CD4-positive, CD25-positive, alpha-beta regulatory T cell (primary cell): ENCODE measurements at regions not wholly inside any gene's neighbourhood (a gene's known extent, or its start where the extent isn't known, plus 50 kb on each side); places are given as distances from the start of the nearest gene placed in this dataset.
"Not testable (repeated sequence)": the region's sequence is repeated elsewhere in the genome, so short reads cannot be mapped to it uniquely, and the experiment has no call there.

Experiments used
- ATAC-seq, 2 donors: fragments of 150-1000 bp; cut with Tn5 transposase; one replicate each; pipeline ENCODE4 v1.10.0; 2021; ENCODE audit warnings: low read depth in 2 of 2, moderate number of reproducible peaks in 2 of 2, moderate library complexity in 1 of 2
- DNase-seq, 3 donors: peaks; one replicate each; pipeline versions ENCODE4 v3.0.0 to v3.0.0-alpha.2; 2012 to 2022; ENCODE audit warnings: mixed read lengths in 1 of 3
- H3K27ac ChIP-seq: one replicate; pipeline ENCODE4 v1.7.0; 2013; ENCODE audit warnings: mild to moderate bottlenecking, low read length; ENCODE audit not compliant: insufficient read depth, poor library complexity, severe bottlenecking
- H3K27me3 ChIP-seq: one replicate; pipeline ENCODE4 v1.7.0; 2013; ENCODE audit warnings: low read length; ENCODE audit not compliant: control insufficient read depth, insufficient read depth
- H3K36me3 ChIP-seq: one replicate; pipeline ENCODE4 v1.7.0; 2013; ENCODE audit warnings: mild to moderate bottlenecking, low read length, moderate library complexity; ENCODE audit not compliant: control insufficient read depth, insufficient read depth
- H3K4me1 ChIP-seq: 2 replicates; pipeline ENCODE4 v1.7.0; 2013; ENCODE audit warnings: mild to moderate bottlenecking, low read length; ENCODE audit not compliant: insufficient read depth, control insufficient read depth, poor library complexity, severe bottlenecking
- H3K4me3 ChIP-seq: one replicate; pipeline ENCODE4 v1.7.0; 2013; ENCODE audit warnings: low read depth, mild to moderate bottlenecking, low read length, moderate library complexity
- H3K9me3 ChIP-seq, 2 experiments: 1 replicate in 1 of 2; 2 replicates in 1 of 2; pipeline ENCODE4 v1.7.0; 2013; ENCODE audit warnings: low read length in 2 of 2, mild to moderate bottlenecking in 1 of 2, moderate library complexity in 1 of 2; ENCODE audit not compliant: control insufficient read depth in 2 of 2
- H3K27ac Mint-ChIP-seq, 3 donors: one replicate each; pipeline ENCODE4 v1.8.0; 2020 to 2022; ENCODE audit warnings: mild to moderate bottlenecking in 3 of 3, mixed read lengths in 3 of 3, moderate library complexity in 2 of 3
- H3K27me3 Mint-ChIP-seq: one replicate; pipeline ENCODE4 v1.8.0; 2022; ENCODE audit warnings: mild to moderate bottlenecking, mixed read lengths
- H3K36me3 Mint-ChIP-seq: one replicate; pipeline ENCODE4 v1.8.0; 2020; ENCODE audit warnings: mixed read lengths
- H3K4me1 Mint-ChIP-seq, 4 donors: one replicate each; pipeline ENCODE4 v1.8.0; 2020 to 2022; ENCODE audit warnings: mixed read lengths in 4 of 4, mild to moderate bottlenecking in 1 of 4
- H3K4me3 Mint-ChIP-seq, 4 donors: one replicate each; pipeline ENCODE4 v1.8.0; 2020 to 2022; ENCODE audit warnings: mild to moderate bottlenecking in 4 of 4, mixed read lengths in 4 of 4, moderate library complexity in 3 of 4
- H3K9me3 Mint-ChIP-seq, 7 donors: one replicate each; pipeline ENCODE4 v1.8.0; 2020 to 2022; ENCODE audit warnings: mixed read lengths in 7 of 7, mild to moderate bottlenecking in 3 of 7, moderate library complexity in 2 of 7

DNA sequence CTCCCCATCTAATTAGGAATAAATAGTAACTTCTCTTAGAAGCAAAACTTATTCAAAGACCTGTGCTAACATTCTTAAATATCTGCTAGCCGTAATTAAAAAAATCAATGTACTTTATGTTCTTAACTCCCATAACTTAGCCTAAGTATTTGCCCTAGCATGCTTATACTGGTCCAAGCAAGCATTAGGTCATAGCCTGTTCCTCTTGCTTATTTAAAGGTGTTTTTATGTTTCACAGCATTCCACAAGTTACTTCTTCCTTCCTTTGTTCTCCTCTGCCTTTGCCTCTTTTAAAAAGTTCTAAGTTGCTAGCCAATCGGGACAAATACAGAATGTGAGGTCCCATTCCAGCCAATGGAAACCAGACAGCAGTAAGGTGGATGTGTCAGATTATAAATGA is 395.4 kb upstream of the NR3C2 start:
- not testable (repeated sequence) for H3K27ac ChIP-seq, H3K4me3 Mint-ChIP-seq, H3K4me3 ChIP-seq, H3K4me1 ChIP-seq, H3K9me3 ChIP-seq, DNase-seq, H3K36me3 Mint-ChIP-seq, H3K27me3 ChIP-seq, H3K27me3 Mint-ChIP-seq, H3K9me3 Mint-ChIP-seq, H3K27ac Mint-ChIP-seq, H3K36me3 ChIP-seq, H3K4me1 Mint-ChIP-seq, ATAC-seq

DNA sequence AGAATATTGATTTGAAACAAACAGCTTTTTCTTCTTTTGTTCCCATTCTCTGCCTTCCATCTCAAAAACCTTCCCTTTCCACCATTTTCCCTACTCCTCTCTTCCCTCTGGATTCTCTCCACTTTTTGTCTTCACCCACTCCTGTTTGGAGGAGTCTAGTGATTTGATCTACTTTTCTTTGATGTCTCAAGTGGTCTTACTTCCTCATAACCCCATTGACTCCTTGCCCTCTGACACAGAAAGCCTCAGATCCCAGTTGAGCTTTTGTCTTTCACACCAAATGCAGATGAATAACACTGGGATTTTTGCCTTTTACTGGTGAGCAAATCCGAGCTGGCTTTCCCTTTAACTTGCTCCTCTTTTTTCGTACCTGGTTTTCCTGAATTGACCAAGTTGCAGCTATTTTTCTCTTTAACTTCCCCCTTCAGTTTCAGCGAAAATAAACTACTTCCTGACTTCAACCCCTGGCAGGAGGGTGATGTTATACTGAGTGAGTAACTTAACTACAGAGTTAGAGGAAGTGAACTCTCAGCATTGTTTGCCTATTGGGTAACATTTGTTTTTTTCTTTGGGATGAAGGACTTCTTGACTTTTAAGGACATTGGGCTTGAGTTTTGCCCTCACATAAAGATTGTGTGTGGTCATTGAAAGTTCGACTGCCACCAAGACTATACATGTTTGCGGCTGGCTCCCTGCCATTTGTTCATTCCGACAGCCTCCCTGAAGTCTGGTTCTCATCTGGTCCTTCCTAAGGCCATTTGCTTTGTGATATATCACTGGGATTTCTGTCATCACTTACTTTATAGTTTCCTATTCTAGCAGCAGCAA is 392.8 kb upstream of the NR3C2 start:
- H3K27me3 Mint-ChIP-seq = no peaks in the 10 kb centered on the region
- DNase-seq = no peak
- Histone ChIP-seq H3K9me3 (no peaks in the 10 kb centered on the region), H3K4me3 (no peak overlapping the region), H3K4me1 (no peaks in the 10 kb centered on the region), H3K27me3 (no peaks in the 10 kb centered on the region), H3K36me3 (no peaks in the 10 kb centered on the region), H3K27ac (no peak overlapping the region)
- no peaks in the 10 kb centered on the region for H3K4me1 Mint-ChIP-seq
- ATAC-seq = no peak
- H3K36me3 Mint-ChIP-seq = no peaks in the 10 kb centered on the region
- H3K4me3 Mint-ChIP-seq = no peak overlapping the region
- peaks cover 0 to 5% (median 0%) of the 10 kb centered on the region in 7 donors for H3K9me3 Mint-ChIP-seq
- H3K27ac Mint-ChIP-seq = no peak overlapping the region

- Mint-ChIP-seq H3K27ac (no peak overlapping the region), H3K9me3 (peaks cover 0 to 6% (median 1%) of the 10 kb centered on the region in 7 donors), H3K4me1 (no peaks in the 10 kb centered on the region), H3K36me3 (no peaks in the 10 kb centered on the region), H3K4me3 (no peak overlapping the region), H3K27me3 (no peaks in the 10 kb centered on the region)
- Histone ChIP-seq H3K9me3 (no peaks in the 10 kb centered on the region), H3K27me3 (no peaks in the 10 kb centered on the region), H3K27ac (no peak overlapping the region), H3K36me3 (no peaks in the 10 kb centered on the region), H3K4me1 (no peaks in the 10 kb centered on the region), H3K4me3 (no peak overlapping the region)
- DNase-seq (no peak), ATAC-seq (no peak)
Measured at GRCh38 chr4:148831945-148832344, 389.7 kb upstream of the NR3C2 start.

- no peak overlapping the region for H3K27ac ChIP-seq
- Mint-ChIP-seq H3K4me3 (no peak overlapping the region), H3K27me3 (no peaks in the 10 kb centered on the region), H3K4me1 (no peaks in the 10 kb centered on the region), H3K27ac (no peak overlapping the region), H3K36me3 (no peaks in the 10 kb centered on the region), H3K9me3 (peaks cover 0 to 5% (median 2%) of the 10 kb centered on the region in 7 donors)
- no peaks in the 10 kb centered on the region for H3K9me3 ChIP-seq
- no peak overlapping the region for H3K4me3 ChIP-seq
- no peaks in the 10 kb centered on the region for H3K36me3 ChIP-seq
- no peaks in the 10 kb centered on the region for H3K27me3 ChIP-seq
- no peaks in the 10 kb centered on the region for H3K4me1 ChIP-seq
- no peak for DNase-seq
- no peak for ATAC-seq
Measured at GRCh38 chr4:148828291-148828690, 386.1 kb upstream of the NR3C2 start.

DNA sequence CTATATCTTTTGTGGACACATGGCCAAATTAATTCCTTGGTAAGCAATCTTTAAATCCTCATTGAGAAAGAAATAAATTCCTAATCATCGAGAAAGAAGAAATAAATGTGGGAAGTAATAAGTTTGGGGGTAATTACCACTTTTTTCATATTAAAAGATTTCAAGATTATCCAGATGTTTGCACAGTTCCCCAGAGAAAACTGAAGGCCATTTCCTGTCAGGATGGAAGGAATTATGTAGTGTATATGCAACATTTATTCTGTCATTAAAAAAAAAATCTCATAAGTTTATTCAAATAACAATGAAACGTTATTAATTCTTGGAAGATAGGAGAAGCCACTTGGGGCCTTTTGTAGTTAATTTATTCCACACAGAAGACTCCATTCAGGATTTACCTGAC is 385.6 kb upstream of the NR3C2 start:
- no peaks in the 10 kb centered on the region for H3K27me3 Mint-ChIP-seq
- Histone ChIP-seq H3K27ac (no peak overlapping the region), H3K9me3 (no peaks in the 10 kb centered on the region), H3K4me1 (no peaks in the 10 kb centered on the region), H3K4me3 (no peak overlapping the region), H3K36me3 (no peaks in the 10 kb centered on the region), H3K27me3 (no peaks in the 10 kb centered on the region)
- no peaks in the 10 kb centered on the region for H3K36me3 Mint-ChIP-seq
- ATAC-seq = no peak
- no peak overlapping the region for H3K4me3 Mint-ChIP-seq
- peaks cover 0 to 5% (median 2%) of the 10 kb centered on the region in 7 donors for H3K9me3 Mint-ChIP-seq
- DNase-seq = no peak
- no peaks in the 10 kb centered on the region for H3K4me1 Mint-ChIP-seq
- H3K27ac Mint-ChIP-seq = no peak overlapping the region

DNA sequence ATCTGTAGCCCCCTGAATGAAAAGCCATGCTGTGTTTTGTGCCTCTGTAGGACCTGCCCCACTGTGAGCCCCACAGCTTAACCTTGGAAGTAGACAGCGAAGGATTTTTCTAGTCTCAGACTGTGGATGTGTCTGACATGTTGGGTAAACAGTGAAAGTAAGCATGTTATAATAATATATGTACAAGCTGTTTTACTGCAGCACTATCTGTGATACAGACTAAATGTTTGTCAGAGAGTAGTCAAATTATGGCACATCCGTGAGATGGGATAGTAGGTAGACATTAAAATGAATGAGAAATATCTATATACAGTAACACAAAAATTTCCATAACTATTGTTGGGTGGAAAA is 381.2 kb upstream of the NR3C2 start:
- no peaks in the 10 kb centered on the region for H3K27me3 Mint-ChIP-seq
- H3K27ac Mint-ChIP-seq = no peak overlapping the region
- Histone ChIP-seq H3K36me3 (no peaks in the 10 kb centered on the region), H3K4me3 (no peak overlapping the region), H3K9me3 (no peaks in the 10 kb centered on the region), H3K4me1 (no peaks in the 10 kb centered on the region), H3K27me3 (no peaks in the 10 kb centered on the region), H3K27ac (no peak overlapping the region)
- ATAC-seq (no peak), DNase-seq (no peak)
- no peak overlapping the region for H3K4me3 Mint-ChIP-seq
- H3K4me1 Mint-ChIP-seq = no peaks in the 10 kb centered on the region
- H3K9me3 Mint-ChIP-seq = peaks cover 0 to 5% (median 2%) of the 10 kb centered on the region in 7 donors
- H3K36me3 Mint-ChIP-seq = no peaks in the 10 kb centered on the region

- Histone ChIP-seq H3K4me1 (no peaks in the 10 kb centered on the region), H3K4me3 (no peak overlapping the region), H3K36me3 (no peaks in the 10 kb centered on the region), H3K27me3 (no peaks in the 10 kb centered on the region), H3K9me3 (no peaks in the 10 kb centered on the region), H3K27ac (no peak overlapping the region)
- no peak overlapping the region for H3K27ac Mint-ChIP-seq
- ATAC-seq (no peak), DNase-seq (no peak)
- H3K27me3 Mint-ChIP-seq = no peaks in the 10 kb centered on the region
- peaks cover 0 to 5% (median 2%) of the 10 kb centered on the region in 7 donors for H3K9me3 Mint-ChIP-seq
- H3K36me3 Mint-ChIP-seq = no peaks in the 10 kb centered on the region
- no peaks in the 10 kb centered on the region for H3K4me1 Mint-ChIP-seq
- no peak overlapping the region for H3K4me3 Mint-ChIP-seq
Measured at GRCh38 chr4:148822572-148823418, 380.6 kb upstream of the NR3C2 start.
